ENCODE measurements at regions not wholly inside any gene's neighbourhood (a gene's known extent, or its start where the extent isn't known, plus 50 kb on each side); places are given as distances from the start of the nearest gene placed in this dataset.

DNA sequence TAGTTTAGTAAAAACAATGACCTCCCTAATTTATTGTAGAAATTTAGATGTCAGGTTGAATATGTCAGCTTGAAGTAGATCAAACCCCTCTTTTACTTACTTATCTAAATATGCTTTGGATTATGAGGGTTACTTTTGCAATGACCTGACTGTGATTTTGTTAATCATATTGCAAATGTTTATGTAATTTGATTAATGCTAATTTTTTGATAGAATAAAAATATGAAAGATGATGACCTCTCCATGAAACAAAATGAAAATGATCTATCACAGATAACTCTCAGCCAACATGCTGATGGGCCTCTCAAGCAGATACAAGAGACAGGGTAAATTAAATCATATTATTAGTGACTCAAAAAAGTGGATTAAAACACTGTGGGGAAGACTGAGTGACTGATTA is 131.0 kb downstream of the CEP57L1 start:
- DNase-seq (ENCODE audit: low read depth in 2 of 2), result no peak

DNA sequence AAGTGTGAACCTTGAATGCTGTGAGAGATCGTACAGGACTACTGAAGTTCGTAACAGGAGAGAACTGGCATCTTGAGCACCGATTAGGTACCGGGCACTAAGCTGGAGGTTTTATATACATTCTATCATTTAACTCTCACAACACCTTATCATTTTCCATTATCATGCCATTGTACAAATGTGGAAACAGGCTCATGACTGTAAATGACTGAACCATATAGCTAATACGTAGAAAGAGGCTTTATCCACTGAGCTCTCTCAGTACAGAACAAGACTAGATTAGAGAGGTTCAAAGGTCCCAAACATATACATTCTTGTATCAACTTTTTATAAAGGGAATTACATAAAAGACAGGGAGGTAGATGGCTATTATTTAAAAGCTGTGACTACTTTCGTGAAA is 130.6 kb downstream of the CEP57L1 start:
- no peak for DNase-seq (ENCODE audit: low read depth in 2 of 2)

DNA sequence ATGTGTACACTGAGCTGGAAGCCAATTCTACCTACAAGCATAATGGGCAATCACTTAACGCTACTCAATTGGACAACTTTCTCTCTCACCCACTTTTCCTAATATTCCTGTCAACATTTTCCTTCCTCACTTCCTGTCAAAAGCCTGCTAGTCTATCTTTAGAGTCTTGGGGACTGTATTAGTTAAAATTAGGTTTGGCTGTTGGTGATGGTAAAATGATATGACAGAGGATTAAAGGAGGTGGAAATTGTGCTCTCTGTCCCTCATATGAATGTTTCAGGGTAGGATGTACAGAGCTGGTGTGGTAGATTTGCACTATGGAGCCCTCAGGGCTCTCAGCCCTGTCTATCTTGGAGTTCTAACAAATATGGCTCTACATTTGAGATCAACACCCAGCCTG is 129.7 kb downstream of the CEP57L1 start:
- DNase-seq (ENCODE audit: low read depth in 2 of 2), result no peak

DNA sequence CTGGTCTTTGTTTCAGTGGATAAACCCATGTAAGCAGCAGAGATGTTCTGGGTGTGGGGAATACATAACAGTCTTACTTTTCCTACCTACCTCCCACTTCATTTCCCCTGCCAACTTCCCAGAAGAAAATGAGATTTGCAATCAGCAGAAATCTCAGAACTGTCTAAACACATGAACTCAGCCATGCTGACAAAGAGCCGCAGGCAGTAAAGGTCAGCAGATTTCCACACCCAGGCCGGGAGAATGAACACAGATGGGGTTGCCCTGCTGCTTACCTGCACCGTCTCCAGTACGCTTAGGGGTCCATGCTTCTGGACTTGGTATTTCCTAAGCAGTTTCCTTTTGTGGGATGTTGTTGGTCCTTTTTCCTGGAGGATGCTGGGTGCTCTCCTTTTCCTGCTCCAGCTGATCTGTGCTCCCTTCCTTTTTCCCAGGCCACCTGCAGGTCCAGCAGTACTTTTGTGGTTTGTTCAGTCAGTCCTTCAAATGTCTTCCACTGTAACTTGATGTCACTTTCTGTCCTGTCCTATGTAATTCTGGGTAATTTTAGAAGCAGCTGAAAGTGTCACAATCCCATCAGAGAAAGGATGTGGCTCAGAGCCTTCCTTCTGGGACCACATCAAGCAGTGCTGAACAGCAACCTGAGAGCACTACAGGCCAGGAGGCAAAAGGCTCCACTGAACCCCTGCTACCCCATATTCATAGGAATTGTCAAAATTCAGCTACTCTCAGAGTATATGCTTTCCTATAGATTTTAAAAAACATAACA is 129.0 kb downstream of the CEP57L1 start:
- no peak for DNase-seq (ENCODE audit: low read depth in 2 of 2)

DNA sequence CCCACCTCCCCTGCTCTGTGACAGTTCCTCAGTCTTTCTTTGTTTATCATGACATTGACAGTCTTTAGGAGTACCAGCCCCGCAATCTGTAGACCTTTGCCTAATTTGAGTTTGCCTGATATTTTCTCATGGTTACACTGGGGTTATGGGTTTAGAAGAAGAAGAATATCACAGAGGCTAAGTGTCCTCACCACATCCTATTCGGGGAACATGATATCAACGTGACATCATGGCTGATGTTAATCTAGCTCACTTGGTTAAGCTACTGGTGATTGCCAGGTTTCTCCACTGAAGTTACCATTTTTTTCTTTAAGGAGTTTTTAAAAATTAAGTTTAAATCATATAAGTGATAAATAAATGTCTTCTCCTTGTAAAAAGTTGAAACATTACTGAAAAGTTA is 127.5 kb downstream of the CEP57L1 start:
- DNase-seq (ENCODE audit: low read depth in 2 of 2), result no peak

DNA sequence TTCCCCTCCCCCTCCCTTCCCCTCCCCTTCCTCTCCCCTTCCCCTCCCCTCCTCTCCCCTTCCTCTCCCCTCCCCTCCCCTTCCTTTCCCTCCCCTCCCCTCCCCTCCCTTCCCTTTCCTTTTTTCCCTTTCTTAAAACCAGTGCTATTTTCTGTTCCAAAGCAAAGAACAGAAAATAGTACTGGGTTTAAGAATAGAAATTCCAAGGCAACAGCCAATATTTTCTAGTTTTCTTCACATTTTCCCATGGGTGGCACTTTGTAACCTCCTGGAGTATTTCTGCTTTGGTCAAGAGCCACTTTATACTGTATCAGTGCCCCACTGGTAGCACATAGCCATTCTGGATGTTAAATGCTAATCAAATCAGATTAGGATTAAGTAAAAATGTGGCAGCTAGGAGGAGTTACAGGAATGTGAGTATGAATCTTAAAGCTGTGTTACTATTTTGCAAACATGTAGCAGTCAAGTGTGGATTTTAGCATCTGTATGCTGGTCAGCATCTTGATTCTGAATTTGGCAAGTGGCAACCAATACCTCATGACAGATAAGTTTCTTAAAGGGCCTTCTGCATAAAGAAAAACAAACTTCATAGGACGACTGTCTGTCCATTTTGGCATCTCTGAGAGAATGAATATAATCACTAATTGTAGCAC is 126.4 kb downstream of the CEP57L1 start:
- no peak for DNase-seq (ENCODE audit: low read depth in 2 of 2)

Measured in stimulated activated CD4-positive, alpha-beta T cell treated with anti-CD3 and anti-CD28 coated beads, Interleukin-4, amount 100 ng/mL, for 48 hours (primary cell).